Eye (tissue), 1 donor: ENCODE measurements at regions not wholly inside any gene's neighbourhood (a gene's known extent, or its start where the extent isn't known, plus 50 kb on each side); places are given as distances from the start of the nearest gene placed in this dataset.
"Not testable (repeated sequence)": the region's sequence is repeated elsewhere in the genome, so short reads cannot be mapped to it uniquely, and the experiment has no call there.

Experiments
- DNase-seq: peaks from one replicate; pipeline ENCODE4 v3.0.0-alpha.2; 2015

DNA sequence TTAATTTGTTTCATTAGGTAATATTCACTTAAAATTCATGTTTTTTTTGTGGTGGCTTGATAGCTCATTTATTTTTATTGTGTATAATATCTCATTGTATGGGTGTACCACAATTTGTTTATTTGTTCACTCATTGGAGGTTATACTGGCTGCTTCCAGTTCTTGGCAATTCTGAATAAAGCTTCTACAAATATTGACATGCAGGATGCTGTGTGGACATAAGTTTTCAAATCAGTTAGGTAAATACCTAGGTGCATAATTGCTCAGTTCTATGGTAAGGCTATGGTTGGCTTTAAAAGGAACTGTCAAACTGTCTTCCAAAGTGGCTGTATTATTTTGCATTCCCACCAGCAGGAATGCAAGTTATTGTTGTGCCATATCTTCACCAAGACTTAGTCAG is 504.5 kb upstream of the GALNTL6 start:
- DNase-seq, result no peak

DNA sequence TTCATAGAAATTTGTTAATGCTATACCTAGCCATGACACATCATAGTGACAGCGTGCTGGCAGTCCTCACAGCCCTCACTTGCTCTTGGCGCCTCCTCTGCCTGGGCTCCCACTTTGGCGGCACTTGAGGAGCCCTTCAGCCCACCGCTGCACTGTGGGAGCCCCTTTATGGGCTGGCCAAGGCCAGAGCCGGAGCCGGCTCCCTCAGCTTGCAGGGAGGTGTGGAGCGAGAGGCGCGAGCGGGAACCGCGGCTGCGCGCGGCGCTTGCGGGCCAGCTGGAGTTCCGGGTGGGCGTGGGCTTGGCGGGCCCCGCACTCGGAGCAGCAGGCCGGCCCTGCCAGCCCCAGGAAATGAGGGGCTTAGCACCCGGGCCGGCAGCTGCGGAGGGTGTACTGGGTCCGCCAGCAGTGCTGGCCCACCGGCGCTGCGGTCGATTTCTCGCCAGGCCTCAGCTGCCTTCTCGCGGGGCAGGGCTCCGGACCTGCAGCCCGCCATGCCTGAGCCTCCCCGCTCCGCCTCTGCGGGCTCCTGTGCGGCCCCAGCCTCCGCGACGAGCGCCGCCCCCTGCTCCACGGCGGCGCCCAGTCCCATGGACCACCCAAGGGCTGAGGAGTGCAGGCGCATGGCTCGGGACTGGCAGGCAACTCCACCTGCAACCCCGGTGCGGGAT is 515.0 kb upstream of the GALNTL6 start:
- not testable (repeated sequence) for DNase-seq

DNA sequence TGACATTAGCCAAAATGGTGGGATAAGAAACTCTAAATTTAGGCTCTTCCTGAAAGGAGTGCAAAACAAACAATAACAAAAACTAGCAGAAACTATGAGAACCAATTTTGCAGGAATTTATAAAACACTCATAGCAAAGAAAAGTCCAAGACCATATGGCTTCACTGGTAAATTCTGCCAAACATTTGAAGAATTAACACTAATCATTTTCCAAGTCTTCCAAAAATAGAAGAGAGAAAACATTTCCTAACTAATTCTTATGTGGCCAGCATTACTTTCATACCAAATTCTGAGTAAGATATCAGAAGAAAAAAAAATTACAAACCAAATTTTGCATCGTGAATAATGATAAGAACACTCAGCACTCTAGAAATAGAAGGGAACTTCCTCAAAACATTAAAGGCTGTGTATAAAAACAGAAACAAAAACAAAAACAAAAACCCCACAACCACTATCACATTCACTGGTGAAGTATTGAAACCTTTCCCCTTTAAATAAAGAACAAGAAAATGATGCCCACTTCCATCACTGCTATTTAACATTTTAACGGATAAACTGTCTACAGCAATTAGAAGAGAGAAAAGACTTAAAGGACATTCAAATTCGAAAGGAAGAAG is 524.3 kb upstream of the GALNTL6 start:
- DNase-seq, result no peak

DNA sequence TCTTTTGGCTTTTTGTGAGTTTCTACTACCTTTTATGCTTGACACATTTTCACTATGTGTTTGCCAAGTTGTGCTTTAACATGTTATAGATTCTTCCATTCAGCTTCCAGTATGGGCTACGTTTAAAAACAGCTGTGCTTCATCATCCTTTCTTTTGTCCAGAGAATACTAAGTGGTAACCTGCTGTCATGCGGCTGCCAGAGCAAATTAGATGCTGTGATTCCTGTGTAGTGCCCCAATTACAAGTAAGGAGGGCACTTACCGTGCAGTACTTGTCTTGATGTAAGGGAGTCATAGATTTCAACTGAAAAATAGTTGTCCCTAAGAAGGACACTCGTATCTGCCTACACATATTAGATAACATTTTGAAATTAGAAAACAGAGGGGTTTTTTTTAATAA is 531.8 kb upstream of the GALNTL6 start:
- peak; percentile 67 for DNase-seq

DNA sequence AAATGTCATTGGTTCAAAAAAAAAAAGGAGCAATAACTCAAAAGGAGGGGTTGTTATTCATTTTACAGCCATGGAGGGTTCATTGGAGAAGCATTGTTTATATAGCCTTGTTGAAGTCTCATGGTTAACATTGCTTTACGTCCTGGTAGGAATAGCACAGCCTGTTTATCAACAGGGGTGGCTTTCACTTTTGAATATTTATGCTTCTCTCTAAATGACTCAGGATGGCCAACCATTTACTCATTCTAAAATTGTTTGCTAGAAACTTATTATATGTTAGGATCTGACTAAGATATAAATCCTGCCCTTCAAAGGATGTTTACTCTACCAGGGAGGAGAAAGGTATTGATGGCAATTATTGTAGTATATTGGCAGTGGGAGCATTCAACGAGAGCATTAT is 534.1 kb upstream of the GALNTL6 start:
- no peak for DNase-seq

DNA sequence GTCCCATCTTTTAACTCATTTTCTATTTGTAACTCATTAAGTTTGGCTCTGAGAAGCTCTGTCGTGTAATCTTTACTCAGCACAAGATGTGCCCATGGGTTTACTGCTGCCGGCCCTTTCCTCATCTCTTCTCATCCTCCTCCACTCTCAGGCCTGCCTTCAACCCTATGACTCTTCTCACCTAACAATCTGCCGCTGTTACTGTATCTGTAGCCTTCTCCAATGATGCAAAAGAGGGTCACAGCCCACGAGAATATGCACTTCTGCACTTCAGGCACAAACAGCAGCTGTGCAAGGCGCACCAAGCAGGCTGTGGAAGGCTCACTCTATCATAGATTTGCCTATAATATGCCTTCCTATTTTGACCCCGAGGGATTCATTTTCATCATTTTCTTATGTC is 546.5 kb upstream of the GALNTL6 start:
- peak; percentile 72 for DNase-seq

DNA sequence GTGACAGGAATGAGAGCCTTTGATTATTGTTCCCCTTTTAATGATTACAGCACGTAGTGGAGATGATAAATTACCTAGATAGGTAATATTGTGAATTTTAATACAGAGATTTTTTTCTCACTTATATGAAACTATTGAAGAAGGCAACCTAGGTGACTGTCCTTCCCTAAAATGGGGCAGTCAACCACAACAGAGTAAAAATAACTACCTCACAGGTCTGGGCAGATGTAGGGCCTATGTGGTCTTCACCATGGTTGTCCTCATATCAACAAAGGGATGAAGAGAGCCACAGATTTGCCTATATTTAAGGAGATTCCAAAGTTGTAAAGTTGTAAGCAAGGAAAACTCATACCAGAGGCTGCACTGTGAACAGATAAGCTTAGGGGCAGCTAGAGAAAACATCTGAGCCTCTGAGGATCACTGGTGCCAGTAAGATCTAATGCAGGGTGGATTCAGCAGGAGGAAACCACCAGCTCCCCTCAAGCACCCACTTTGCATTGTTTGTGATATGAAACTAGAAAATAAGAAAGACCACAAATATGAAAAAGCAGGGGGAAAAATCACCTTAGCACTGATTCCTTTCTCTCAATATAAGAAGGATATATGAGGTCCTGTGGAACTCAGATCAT is 547.9 kb upstream of the GALNTL6 start:
- DNase-seq, result no peak

DNA sequence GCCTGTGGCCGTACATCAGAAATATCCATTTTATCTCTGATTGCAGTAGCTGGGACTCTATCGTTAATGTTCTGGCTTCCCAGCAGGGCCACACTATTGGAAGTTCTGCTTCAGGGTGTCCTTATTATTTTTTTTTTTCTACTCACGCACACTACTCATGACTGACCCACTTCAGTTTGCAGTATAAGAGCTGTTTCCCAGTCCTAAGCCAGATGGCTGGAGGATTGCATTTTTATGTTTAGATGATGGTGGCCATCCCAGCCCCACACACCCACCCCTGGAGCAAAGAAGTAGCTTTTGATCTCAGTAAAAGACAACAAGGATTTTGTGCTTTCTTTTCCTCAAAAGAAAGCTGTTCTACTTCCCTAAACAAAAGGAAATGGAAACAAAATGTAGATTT is 557.0 kb upstream of the GALNTL6 start:
- DNase-seq, result no peak

DNA sequence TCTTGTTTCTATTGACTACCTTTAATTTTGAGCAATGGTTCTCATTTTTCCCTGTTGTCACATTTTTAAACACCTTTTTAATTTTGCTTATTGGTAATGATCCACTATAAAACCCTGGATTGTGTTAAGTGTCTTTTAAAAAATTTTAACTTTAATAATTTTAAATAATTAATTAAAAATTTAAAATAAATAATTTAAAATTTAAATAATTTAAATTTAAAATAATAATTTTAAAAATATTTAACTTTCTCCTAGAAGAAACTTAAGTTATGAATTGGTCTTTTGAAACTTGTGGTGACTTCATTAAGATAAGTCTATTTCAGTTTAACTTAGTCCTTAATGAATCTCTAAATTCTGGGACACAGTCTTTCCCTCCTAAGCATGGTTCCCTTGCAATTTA is 566.3 kb upstream of the GALNTL6 start:
- no peak for DNase-seq

DNA sequence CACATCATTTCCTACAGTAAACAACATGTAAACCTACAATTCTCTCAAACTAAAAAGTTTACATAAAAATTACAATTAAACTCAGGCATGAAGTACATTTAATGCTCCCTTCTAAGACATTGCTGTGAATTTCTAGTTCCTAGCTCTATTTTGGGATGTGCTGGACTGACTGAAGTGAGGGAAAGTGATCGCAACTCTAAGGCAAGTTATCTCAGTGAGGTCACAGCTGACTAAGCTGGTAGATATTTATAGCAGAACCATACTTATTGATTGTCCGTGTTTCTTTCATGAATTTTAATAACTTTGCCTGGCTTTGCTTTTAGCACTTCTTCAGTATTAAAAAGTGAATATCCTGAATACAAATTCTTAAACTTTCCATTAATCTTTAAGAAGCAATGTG is 570.4 kb upstream of the GALNTL6 start:
- DNase-seq, result no peak

DNA sequence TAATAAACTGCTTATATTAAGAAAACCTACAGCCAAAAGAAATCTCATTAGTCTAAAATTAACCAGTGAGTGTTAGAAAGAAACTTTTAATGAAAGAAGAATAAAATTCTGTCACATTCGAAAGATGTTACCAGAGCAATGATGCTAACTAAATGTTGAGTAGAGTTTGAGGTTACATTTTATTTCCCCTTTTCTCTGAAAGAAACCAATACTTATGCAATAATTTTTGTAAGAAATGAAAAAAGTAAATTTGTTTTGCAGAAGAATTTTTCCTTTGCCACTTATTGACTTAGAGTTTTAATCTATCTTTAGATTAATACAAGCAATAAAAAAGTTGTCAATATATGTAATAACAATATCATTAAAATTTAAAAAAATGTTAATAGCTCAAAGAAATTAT is 574.0 kb upstream of the GALNTL6 start:
- DNase-seq, result no peak

DNA sequence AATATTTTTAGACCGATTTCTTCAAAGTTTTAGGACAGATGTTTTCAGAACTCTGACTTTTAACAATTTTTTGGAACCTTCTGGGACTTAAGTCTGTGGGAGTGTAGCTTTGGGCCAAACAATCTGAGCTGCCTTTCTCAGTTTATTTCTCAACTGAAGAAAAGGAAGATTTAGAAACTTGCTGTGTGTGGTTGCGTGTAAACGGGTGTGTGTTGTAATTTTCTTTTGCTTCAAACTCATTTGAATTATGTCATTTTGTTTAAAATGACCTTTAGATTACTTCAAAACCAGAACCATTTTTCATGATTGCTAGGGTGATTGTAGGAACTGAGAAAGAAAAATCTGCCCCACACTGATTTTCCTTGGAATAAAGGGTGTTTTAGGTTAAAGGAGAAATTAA is 577.7 kb upstream of the GALNTL6 start:
- DNase-seq, result no peak

DNA sequence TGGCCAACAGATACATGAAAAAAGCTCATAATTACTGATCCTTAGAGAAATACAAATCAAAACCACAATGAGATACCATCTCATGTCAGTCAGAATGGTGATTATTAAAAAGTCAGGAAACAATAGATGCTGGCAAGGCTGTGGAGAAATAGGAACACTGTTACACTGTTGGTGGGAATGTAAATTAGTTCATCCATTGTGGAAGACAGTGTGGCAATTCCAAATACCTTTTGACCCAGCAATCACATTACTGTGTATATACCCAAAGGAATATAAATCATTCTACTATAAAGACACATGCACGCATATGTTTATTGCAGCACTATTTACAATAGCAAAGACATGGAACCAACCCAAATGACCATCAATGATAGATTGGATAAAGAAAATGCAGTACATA is 583.9 kb upstream of the GALNTL6 start:
- not testable (repeated sequence) for DNase-seq

DNA sequence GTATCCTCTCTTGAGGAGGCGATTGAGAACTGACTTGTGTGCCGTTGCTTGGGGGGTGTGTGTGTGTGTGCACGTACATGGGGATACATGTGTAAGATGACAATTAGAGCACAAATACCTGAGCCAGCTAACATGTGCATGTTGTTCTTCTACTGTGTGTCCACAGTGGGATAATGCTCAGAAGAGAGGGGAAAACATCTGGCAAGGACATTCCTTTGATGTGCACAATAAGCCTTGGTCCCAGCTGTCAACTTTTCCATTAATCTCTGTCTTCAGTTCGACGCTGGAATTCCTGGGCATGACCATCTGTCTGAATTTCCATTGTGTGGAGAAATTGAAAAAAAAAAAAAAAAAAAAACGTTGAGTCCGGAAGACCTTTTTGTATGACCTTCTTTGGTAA is 592.0 kb upstream of the GALNTL6 start:
- DNase-seq, result peak; percentile 21

DNA sequence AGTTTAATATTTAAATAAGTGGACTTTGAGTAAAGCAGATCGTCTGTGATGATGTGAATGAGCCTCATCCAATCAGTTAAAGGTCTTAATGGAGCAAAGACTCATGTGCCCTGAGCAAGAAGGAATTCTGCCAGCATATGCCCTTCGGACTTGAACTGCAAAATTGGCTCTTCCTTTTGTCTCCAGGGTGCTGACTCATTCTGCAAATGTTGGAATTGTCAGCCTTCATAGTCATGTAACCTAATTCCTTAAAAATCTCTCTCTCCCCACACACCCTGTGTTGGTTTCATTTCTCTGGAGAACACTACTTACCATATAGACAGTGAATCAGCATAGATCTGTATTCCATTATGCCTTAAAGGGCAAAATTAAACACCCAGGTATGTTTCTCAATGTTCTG is 609.8 kb upstream of the GALNTL6 start:
- DNase-seq, result no peak

DNA sequence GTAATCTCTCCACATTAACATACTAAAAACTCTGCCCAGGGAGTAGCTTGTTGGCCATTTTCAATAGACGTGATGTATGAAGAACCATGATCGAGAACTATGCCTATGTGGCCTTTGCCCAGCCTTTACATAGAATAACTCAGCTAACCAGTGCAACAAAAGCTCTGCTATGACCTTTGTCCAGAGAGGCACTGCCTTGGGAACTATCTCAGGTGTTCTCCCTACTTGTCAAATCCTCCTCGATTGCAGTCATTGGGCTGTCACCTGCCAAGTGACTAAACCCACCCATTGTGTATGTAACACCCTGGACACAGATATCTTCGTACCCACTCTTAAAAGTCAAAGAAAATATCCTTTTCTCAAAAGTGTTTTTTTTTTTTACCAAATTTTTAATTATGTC is 610.3 kb upstream of the GALNTL6 start:
- no peak for DNase-seq

DNA sequence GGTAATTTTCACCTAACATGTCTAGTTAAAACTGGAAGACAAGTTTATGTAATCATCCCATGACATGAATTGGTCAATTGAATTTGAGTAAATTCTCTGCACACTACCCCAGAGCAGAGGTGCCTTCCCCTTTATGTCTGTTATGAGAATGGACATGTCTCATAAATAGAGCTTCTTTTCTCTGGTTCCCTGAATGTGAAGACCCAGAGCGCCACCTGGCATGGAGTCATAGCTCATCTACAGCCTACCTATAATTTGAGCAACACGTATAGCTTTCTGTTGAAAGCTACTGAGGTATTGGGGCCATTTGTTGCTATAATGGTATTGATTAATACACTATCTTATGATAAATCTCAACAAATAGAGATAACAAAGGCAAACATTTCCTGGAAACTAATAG is 626.5 kb upstream of the GALNTL6 start:
- DNase-seq, result no peak

DNA sequence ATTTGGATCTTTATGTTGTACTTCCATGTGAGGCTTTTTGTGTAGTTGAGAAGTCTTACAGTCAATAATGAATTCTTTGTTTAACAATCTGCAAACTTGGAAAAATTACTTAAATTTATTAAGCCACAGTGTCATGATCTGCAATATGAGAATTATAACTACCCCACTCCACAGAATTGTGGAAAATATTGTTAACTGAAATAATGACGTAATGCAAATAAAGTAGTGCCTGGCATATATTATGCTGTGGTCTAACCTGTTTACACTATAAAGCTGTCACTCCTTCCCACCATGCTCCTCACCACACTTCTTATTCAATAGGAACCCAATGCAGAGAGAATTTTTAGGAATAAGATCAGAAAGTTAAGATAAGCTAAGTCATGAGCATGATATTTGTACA is 632.1 kb upstream of the GALNTL6 start:
- DNase-seq, result no peak

DNA sequence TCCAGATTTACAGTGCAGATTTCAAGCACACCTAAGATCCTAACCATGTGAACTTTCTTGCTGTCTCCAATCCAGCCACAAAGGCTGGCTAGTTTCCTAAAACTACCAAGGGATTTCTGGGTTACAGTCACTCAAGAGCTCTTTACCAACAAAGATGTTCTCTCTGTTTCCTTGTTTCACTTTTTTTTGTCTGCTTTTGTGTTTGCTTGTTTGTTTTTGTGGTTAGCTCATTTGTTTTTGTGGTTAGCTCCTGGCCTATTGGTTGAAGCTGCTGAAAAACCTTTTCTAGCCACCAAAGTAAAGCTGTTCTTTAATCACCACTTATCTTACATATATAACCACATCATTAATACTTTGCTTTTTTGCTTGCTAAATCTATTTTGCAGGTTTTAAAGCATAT is 642.5 kb upstream of the GALNTL6 start:
- DNase-seq, result no peak

DNA sequence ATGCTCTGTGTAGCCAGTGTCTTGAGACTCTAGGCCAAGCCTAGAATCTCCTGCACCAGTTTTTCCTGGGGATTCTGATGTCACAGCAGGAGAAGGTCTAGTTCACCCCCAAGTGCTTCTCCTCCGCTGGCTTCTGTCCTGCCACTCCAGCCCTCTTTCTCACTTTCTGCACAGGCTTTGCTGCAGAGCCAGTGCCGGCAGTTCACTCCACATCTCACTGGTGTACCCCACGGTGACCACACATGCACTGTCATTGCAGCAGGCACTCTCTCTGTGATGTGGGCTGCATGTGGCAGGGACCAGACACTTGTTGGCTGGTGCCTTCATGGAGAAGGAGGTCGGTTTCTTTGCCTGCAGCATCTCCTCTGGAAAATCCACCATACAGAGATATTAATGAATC is 643.8 kb upstream of the GALNTL6 start:
- no peak for DNase-seq

DNA sequence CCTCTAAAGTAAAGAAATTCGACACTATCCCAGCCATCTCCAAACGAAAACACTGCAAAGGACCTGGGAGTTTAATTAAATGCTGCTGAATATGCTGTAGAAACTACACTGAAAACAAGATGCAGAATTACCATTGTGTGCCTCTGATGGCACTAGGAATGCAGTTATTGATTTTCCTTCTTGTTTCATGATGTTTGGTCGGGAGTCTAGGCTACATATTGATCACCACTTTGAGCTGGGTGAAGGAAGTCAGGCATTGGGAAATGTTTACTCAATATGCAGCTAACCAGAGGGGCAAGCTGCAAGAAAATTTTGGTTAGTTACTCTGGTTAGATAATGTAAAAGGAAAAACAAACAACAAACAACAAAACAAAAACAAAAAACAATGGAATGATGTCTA is 650.7 kb upstream of the GALNTL6 start:
- DNase-seq, result peak; percentile 9

DNA sequence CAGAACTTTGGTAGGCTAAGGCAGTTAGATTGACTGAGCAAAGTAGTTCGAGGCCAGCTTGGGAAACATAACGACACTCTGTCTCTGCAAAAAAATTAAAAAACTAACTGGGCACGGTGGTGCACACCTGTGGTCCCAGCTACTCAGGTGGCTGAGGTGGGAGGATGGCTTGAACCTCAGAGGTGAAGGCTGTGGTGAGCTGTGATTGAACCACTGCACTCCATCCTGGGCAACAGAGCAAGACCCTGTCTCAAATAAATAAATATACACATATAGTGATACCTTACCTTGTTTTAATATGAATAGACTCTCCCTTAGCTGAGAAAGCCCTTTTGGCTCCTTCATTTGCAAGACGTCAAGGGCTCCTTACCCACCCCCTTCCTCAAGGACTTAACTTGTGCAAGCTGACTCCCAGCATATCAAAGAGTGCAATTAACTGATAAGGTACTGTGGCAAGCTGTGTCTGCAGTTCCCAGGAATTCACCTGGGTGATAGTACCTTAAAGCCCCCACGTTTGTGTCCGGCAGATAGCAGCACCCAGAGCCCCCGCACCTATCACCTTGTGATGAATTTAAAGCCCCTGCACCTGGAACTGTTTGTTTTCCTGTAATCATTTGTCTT is 655.6 kb upstream of the GALNTL6 start:
- no peak for DNase-seq

DNA sequence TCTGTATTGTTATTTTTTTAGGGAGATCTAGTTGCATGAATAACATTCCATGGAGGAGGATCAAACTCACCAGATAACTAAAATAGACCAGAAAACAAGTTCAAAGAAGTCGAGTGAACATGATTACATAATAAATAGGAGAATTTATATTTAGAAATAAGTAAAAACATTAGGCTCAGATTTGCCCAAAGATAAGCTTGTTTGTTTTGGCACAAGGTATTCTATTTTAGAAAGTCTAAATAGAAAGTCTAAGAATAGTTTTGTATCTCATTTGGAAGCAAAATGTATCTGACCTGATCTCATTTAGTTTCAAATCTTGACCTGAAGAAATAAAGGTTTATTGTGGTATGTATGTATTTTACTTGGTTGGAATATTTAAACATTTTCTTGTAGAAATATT is 670.6 kb upstream of the GALNTL6 start:
- DNase-seq, result no peak

DNA sequence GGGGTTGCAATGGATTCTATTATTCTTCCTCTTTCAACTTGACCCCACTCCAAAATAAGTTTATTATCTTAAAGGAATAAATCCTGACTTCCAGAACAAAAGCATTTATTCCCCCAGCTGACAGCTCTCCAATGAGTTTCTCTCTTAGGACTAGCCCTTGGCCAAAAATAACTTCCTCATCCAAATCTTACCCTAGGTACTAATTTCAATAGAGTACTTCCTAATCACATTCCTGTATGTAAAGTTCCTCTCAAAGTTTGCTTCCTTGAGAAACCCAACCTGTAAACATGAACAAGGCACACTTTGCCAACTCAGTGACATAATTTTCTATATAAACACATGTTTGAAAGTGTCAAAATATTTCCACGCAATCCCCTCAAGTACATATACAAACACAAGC is 671.2 kb upstream of the GALNTL6 start:
- no peak for DNase-seq
